IMR-90 (cell line): ENCODE measurements at regions not wholly inside any gene's neighbourhood (a gene's known extent, or its start where the extent isn't known, plus 50 kb on each side); places are given as distances from the start of the nearest gene placed in this dataset.

Experiments used
- ATAC-seq: fragments of 200-7000 bp; cut with Tn5 transposase; 2 replicates; pipeline ENCODE4 v1.9.1; 2020; ENCODE audit warnings: low read depth, mild to moderate bottlenecking, moderate library complexity
- BruUV-seq: library from RNA; stranded (reverse); fragments of 400-500 nt; replicated peaks from 2 replicates; lab custom pipeline; 2021; lab: Mats Ljungman, UMichigan
- CTCF ChIA-PET: fragments of 300-600 bp; formaldehyde crosslinking; extraction: SDS; loops from one replicate; lab custom pipeline; 2021; ENCODE audit warnings: antibody characterized with exemption; lab: Yijun Ruan, JAX
- POLR2A ChIA-PET: fragments of 300-600 bp; sonication (Branson Sonifier 250); formaldehyde crosslinking; loops from one replicate; lab custom pipeline; 2022; ENCODE audit warnings: antibody characterized with exemption; ENCODE audit not compliant: unreplicated experiment; lab: Charles Lee
- DNase-seq: peaks from one replicate; pipeline ENCODE4 v3.0.0; 2013
- H2AFZ ChIP-seq: replicated peaks from 2 replicates; pipeline ENCODE3; 2013; ENCODE audit warnings: low read length, mild to moderate bottlenecking; ENCODE audit not compliant: poor library complexity
- H2AK5ac ChIP-seq: 2 replicates; pipeline ENCODE4 v1.6.1; 2013; ENCODE audit warnings: low read depth, low read length, inconsistent platforms
- H2AK9ac ChIP-seq: replicated peaks from 2 replicates; pipeline ENCODE3; 2013; ENCODE audit warnings: mild to moderate bottlenecking, low read depth, low read length, moderate library complexity; ENCODE audit not compliant: poor library complexity
- H2BK120ac ChIP-seq: 2 replicates; pipeline ENCODE4 v1.6.1; 2013; ENCODE audit warnings: low read depth, low read length, inconsistent platforms
- H2BK15ac ChIP-seq: 3 replicates; pipeline ENCODE4 v1.6.1; 2013; ENCODE audit warnings: low read depth, low read length, inconsistent platforms
- H2BK20ac ChIP-seq: 2 replicates; pipeline ENCODE4 v1.6.1; 2013; ENCODE audit warnings: low read depth, mild to moderate bottlenecking, inconsistent platforms, low read length, moderate library complexity
- H2BK5ac ChIP-seq: 2 replicates; pipeline ENCODE4 v1.6.1; 2013; ENCODE audit warnings: mild to moderate bottlenecking, low read depth, low read length, inconsistent platforms; ENCODE audit not compliant: poor library complexity, severe bottlenecking
- H3K14ac ChIP-seq: replicated peaks from 2 replicates; pipeline ENCODE4 v1.6.1; 2013; ENCODE audit warnings: low read depth, low read length, inconsistent platforms
- H3K18ac ChIP-seq: 2 replicates; pipeline ENCODE4 v1.6.1; 2013; ENCODE audit warnings: low read depth, low read length, control low read depth
- H3K23ac ChIP-seq: 2 replicates; pipeline ENCODE4 v1.6.1; 2013; ENCODE audit warnings: low read depth, low read length, inconsistent platforms
- H3K27ac ChIP-seq: 2 replicates; pipeline ENCODE4 v1.5.1; 2013; ENCODE audit warnings: mild to moderate bottlenecking, control low read depth, low read length; ENCODE audit not compliant: insufficient read depth
- H3K27me3 ChIP-seq: 2 replicates; pipeline ENCODE4 v1.6.1; 2013; ENCODE audit warnings: low read length; ENCODE audit not compliant: control insufficient read depth, insufficient read depth
- H3K36me3 ChIP-seq: 2 replicates; pipeline ENCODE4 v1.6.1; 2013; ENCODE audit warnings: low read length, mixed read lengths; ENCODE audit not compliant: control insufficient read depth, insufficient read depth
- H3K4ac ChIP-seq: 2 replicates; pipeline ENCODE4 v1.6.1; 2013; ENCODE audit warnings: low read depth, low read length, inconsistent platforms
- H3K4me1 ChIP-seq: 2 replicates; pipeline ENCODE4 v1.6.1; 2013; ENCODE audit warnings: low read length, mixed read lengths; ENCODE audit not compliant: control insufficient read depth, insufficient read depth
- H3K4me2 ChIP-seq: 2 replicates; pipeline ENCODE4 v1.6.1; 2013; ENCODE audit warnings: low read depth, mild to moderate bottlenecking, control low read depth, low read length, moderate library complexity
- H3K4me3 ChIP-seq: 2 replicates; pipeline ENCODE4 v1.5.1; 2013; ENCODE audit warnings: low read depth, mild to moderate bottlenecking, control low read depth, low read length, moderate library complexity; ENCODE audit not compliant: insufficient read depth
- H3K56ac ChIP-seq: 2 replicates; pipeline ENCODE4 v1.6.1; 2013; ENCODE audit warnings: low read length, inconsistent platforms; ENCODE audit not compliant: insufficient read depth; ENCODE audit errors: extremely low read depth
- H3K79me1 ChIP-seq, 2 experiments: 2 replicates each; pipeline ENCODE4 v1.6.1; 2013; ENCODE audit warnings: low read length in 2 of 2, inconsistent platforms in 1 of 2, low read depth in 1 of 2
- H3K9ac ChIP-seq: 2 replicates; pipeline ENCODE4 v1.6.1; 2013; ENCODE audit warnings: low read depth, low read length, control low read depth
- H3K9me1 ChIP-seq: 2 replicates; pipeline ENCODE4 v1.6.1; 2013; ENCODE audit warnings: low read length, inconsistent platforms; ENCODE audit not compliant: insufficient read depth
- H3K9me3 ChIP-seq: 2 replicates; pipeline ENCODE4 v1.6.1; 2013; ENCODE audit warnings: low read length; ENCODE audit not compliant: control insufficient read depth, insufficient read depth
- H4K20me1 ChIP-seq: 2 replicates; pipeline ENCODE4 v1.6.1; 2013; ENCODE audit warnings: low read length, inconsistent platforms; ENCODE audit not compliant: insufficient read depth
- H4K5ac ChIP-seq: 2 replicates; pipeline ENCODE4 v1.6.1; 2013; ENCODE audit warnings: mild to moderate bottlenecking, low read depth, low read length, control low read depth
- H4K8ac ChIP-seq, 2 experiments: 2 replicates each; pipeline ENCODE4 v1.6.1; 2013; ENCODE audit warnings: low read depth in 2 of 2, low read length in 2 of 2, control low read depth in 1 of 2, inconsistent platforms in 1 of 2
- H4K91ac ChIP-seq: 2 replicates; pipeline ENCODE4 v1.6.1; 2013; ENCODE audit warnings: low read depth, low read length, inconsistent platforms; ENCODE audit not compliant: insufficient read depth
- CEBPB ChIP-seq: IDR thresholded peaks from 2 replicates; pipeline ENCODE4 v1.6.1; 2012; ENCODE audit warnings: low read depth, low read length, improper control_type of control experiment
- CHD1 ChIP-seq: IDR thresholded peaks from 2 replicates; pipeline ENCODE4 v1.6.1; 2012; ENCODE audit warnings: low read depth, low read length, improper control_type of control experiment
- MAFK ChIP-seq: IDR thresholded peaks from 2 replicates; pipeline ENCODE4 v1.6.1; 2012; ENCODE audit warnings: low read depth, low read length, improper control_type of control experiment
- MAZ ChIP-seq: IDR thresholded peaks from 2 replicates; pipeline ENCODE4 v1.6.1; 2012; ENCODE audit warnings: low read depth, mild to moderate bottlenecking, low read length, improper control_type of control experiment, moderate library complexity, borderline replicate concordance
- NFE2L2 ChIP-seq: fragments of 150-350 bp; IDR thresholded peaks from 2 replicates; pipeline ENCODE4 v1.6.1; 2016; ENCODE audit warnings: low read depth, mild to moderate bottlenecking, low read length
- POLR2A ChIP-seq: IDR thresholded peaks from 2 replicates; pipeline ENCODE4 v1.6.1; 2012; ENCODE audit warnings: mild to moderate bottlenecking, low read depth, low read length
- RCOR1 ChIP-seq: IDR thresholded peaks from 2 replicates; pipeline ENCODE4 v1.6.1; 2012; ENCODE audit warnings: mild to moderate bottlenecking, low read length, improper control_type of control experiment; ENCODE audit not compliant: insufficient replicate concordance
- RFX5 ChIP-seq: IDR thresholded peaks from 2 replicates; pipeline ENCODE4 v1.8.0; 2012; ENCODE audit warnings: low read depth, mild to moderate bottlenecking, low read length, moderate library complexity
- SMC3 ChIP-seq: fragments of 150-350 bp; IDR thresholded peaks from 2 replicates; pipeline ENCODE4 v1.6.1; 2016; ENCODE audit warnings: low read depth, mild to moderate bottlenecking, antibody characterized with exemption, low read length, moderate library complexity
- WGBS, 2 experiments: methylation state at CpG; one replicate each; pipeline versions ENCODE4 v1.1.5 to v1.1.7; 2013; ENCODE audit warnings: missing lambda C conversion rate in 2 of 2; ENCODE audit not compliant: insufficient read length in 1 of 2; ENCODE audit errors: extremely low coverage in 2 of 2; 5-methylcytosine and 5-hydroxymethylcytosine counted together
- dilution Hi-C: fragments of 300-500 bp; cut with HindIII; formaldehyde crosslinking; loops from one replicate; pipeline ENCODE4 v1.14.3; 2018; ENCODE audit warnings: low sequenced_read_pairs; ENCODE audit not compliant: unreplicated experiment
- in situ Hi-C: fragments of 300-500 bp; cut with MboI; formaldehyde crosslinking; loops from 3 replicates; pipeline ENCODE4 v1.14.3; 2019; ENCODE audit warnings: low sequenced_read_pairs, inconsistent platforms, mixed read lengths
- intact Hi-C: fragments of 100-400 bp; cut with micrococcal nuclease; formaldehyde crosslinking; loops from 2 replicates; pipeline ENCODE4 v1.10.0; 2022

DNA sequence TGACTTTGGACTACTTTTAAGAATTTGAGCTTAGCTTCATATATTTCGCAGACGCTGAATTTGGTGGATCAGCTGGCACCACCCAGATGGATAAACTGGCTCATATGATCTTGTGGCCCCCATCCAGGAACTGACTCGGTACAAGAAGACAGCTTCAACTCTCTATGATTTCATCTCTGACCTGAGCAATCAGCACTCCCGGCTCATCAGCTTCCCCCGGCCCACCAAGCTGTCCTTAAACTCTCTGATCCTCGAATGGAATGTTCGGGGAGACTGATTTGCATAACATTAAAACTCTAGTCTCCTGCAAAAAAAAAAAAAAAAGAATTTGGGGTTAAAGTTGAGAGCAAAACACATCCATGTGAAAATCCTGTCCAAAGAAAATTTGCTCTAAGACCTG lies 71.4 kb upstream of the IRS2 start:
- ATAC-seq (no peak), DNase-seq (no peak)
- no peak overlapping the region for H4K5ac ChIP-seq
- no peak overlapping the region for H3K27ac ChIP-seq
- no peaks in the 10 kb centered on the region for H3K9me1 ChIP-seq
- H2BK20ac ChIP-seq = no peak overlapping the region
- no peak overlapping the region for H3K4ac ChIP-seq
- in situ Hi-C loops = no loop called here
- H3K18ac ChIP-seq = no peak overlapping the region
- no peak overlapping the region for H3K4me2 ChIP-seq
- H3K79me1 ChIP-seq = no peaks in the 10 kb centered on the region
- intact Hi-C loops = no loop called here
- no peak overlapping the region for H3K56ac ChIP-seq
- H2AFZ ChIP-seq = no peak overlapping the region
- no peaks in the 10 kb centered on the region for H4K20me1 ChIP-seq
- no peak overlapping the region for H3K14ac ChIP-seq
- no peak overlapping the region for H2BK5ac ChIP-seq
- BruUV-seq = no TSS peak
- no peaks in the 10 kb centered on the region for H3K36me3 ChIP-seq
- ChIA-PET CTCF (interaction anchor here (0.6 to 1.3 kb wide), 2 partner anchors 12 to 285 kb away, joined by 3 to 6 read pairs; no protein-coding TSS in a partner anchor), POLR2A (no interaction called here)
- dilution Hi-C loops = no loop called here
- H4K8ac ChIP-seq = no peak overlapping the region
- H3K27me3 ChIP-seq = peaks cover 10% of the 10 kb centered on the region
- H2BK15ac ChIP-seq = no peak overlapping the region
- H4K91ac ChIP-seq = no peak overlapping the region
- no peaks in the 10 kb centered on the region for H3K9me3 ChIP-seq
- no peak overlapping the region for H2BK120ac ChIP-seq
- H3K9ac ChIP-seq = no peak overlapping the region
- H3K23ac ChIP-seq = no peak overlapping the region
- no peak overlapping the region for H2AK5ac ChIP-seq
- TF ChIP-seq RFX5 (no peak), CEBPB (no peak), MAZ (no peak), NFE2L2 (no peak), MAFK (no peak), SMC3 (no peak), POLR2A (no peak), CHD1 (no peak), RCOR1 (no peak)
- H3K4me1 ChIP-seq = peaks cover 5% of the 10 kb centered on the region
- 29% methylated on average over 1 of the region's 7 CpGs; no CpG with 5 or more reads in 1 of the 2 experiments for WGBS, 2 experiments
- no peak overlapping the region for H3K4me3 ChIP-seq
- no peak overlapping the region for H2AK9ac ChIP-seq
